Stimulated activated CD4-positive, alpha-beta T cell treated with anti-CD3 and anti-CD28 coated beads, Interleukin-12 subunit alpha, Interleukin-12 subunit beta, amount 100 ng/mL, for 48 hours (primary cell): ENCODE measurements at regions not wholly inside any gene's neighbourhood (a gene's known extent, or its start where the extent isn't known, plus 50 kb on each side); places are given as distances from the start of the nearest gene placed in this dataset.

Source experiments
- DNase-seq, 3 donors: peaks; one replicate each; pipeline ENCODE4 v3.0.0-alpha.2; 2020; ENCODE audit warnings: low read depth in 2 of 3, low spot score in 1 of 3

- no peak for DNase-seq
These were observed 159.1 kb upstream of the KCNK2 start for GRCh38 chr1:214923278-214923915.

- DNase-seq: no peak
These were observed 154.7 kb upstream of the KCNK2 start for GRCh38 chr1:214927796-214928195.

- DNase-seq: no peak
These were observed 154.0 kb upstream of the KCNK2 start for GRCh38 chr1:214928574-214928973.

GRCh38 chr1:214933375-214933774 is 149.2 kb upstream of the KCNK2 start:
- DNase-seq: peak in 1 of 3 donors; percentile 12

- no peak for DNase-seq
These were observed 148.5 kb upstream of the KCNK2 start for GRCh38 chr1:214934045-214934444.

GRCh38 chr1:214935258-214935657 is 147.3 kb upstream of the KCNK2 start:
- DNase-seq: no peak

- no peak for DNase-seq
These were observed 143.4 kb upstream of the KCNK2 start for GRCh38 chr1:214939180-214939579.

- DNase-seq: no peak
These were observed 141.5 kb upstream of the KCNK2 start for GRCh38 chr1:214941061-214941460.

- DNase-seq: no peak
These were observed 139.5 kb upstream of the KCNK2 start for GRCh38 chr1:214943054-214943453.

GRCh38 chr1:214946615-214947014 is 135.9 kb upstream of the KCNK2 start:
- no peak for DNase-seq

- DNase-seq: no peak
These were observed 129.9 kb upstream of the KCNK2 start for GRCh38 chr1:214952648-214953047.

- no peak for DNase-seq
These were observed 128.5 kb upstream of the KCNK2 start for GRCh38 chr1:214953901-214954616.

GRCh38 chr1:214954617-214954949 is 128.0 kb upstream of the KCNK2 start:
- no peak for DNase-seq

- DNase-seq: no peak
These were observed 125.0 kb upstream of the KCNK2 start for GRCh38 chr1:214957330-214958137.

- DNase-seq: no peak
These were observed 124.1 kb upstream of the KCNK2 start for GRCh38 chr1:214958486-214958885.

- DNase-seq: no peak
These were observed 116.2 kb upstream of the KCNK2 start for GRCh38 chr1:214966346-214966745.

- no peak for DNase-seq
These were observed 114.5 kb upstream of the KCNK2 start for GRCh38 chr1:214967865-214968575.

GRCh38 chr1:214970016-214970415 is 112.5 kb upstream of the KCNK2 start:
- DNase-seq: no peak

- DNase-seq: no peak
These were observed 111.5 kb upstream of the KCNK2 start for GRCh38 chr1:214971071-214971470.

GRCh38 chr1:214974002-214974401 is 108.5 kb upstream of the KCNK2 start:
- DNase-seq: no peak

GRCh38 chr1:214976665-214977064 is 105.9 kb upstream of the KCNK2 start:
- DNase-seq: no peak

- DNase-seq: no peak
These were observed 105.4 kb upstream of the KCNK2 start for GRCh38 chr1:214977110-214977509.
